SKM-1 (cell line): ENCODE measurements at regions not wholly inside any gene's neighbourhood (a gene's known extent, or its start where the extent isn't known, plus 50 kb on each side); places are given as distances from the start of the nearest gene placed in this dataset.

ENCODE experiments used
- DNase-seq: peaks from one replicate; lab custom pipeline; 2025; ENCODE audit not compliant: unreplicated experiment; lab: John Stamatoyannopoulos, UW

GRCh38 chr10:78857193-78857592 is 211.6 kb upstream of the ZMIZ1 start:
- DNase-seq: no peak

- DNase-seq: no peak
Observed at GRCh38 chr10:78859266-78859665, 209.5 kb upstream of the ZMIZ1 start.

- no peak for DNase-seq
Observed at GRCh38 chr10:78859769-78860168, 209.0 kb upstream of the ZMIZ1 start.

GRCh38 chr10:78860260-78860914 is 208.4 kb upstream of the ZMIZ1 start:
- DNase-seq: no peak

GRCh38 chr10:78861529-78862327 is 207.0 kb upstream of the ZMIZ1 start:
- DNase-seq: no peak

- DNase-seq: no peak
Observed at GRCh38 chr10:78862328-78862640, 206.5 kb upstream of the ZMIZ1 start.

- DNase-seq: no peak
Observed at GRCh38 chr10:78863140-78863905, 205.4 kb upstream of the ZMIZ1 start.

- DNase-seq: no peak
Observed at GRCh38 chr10:78863906-78864239, 204.9 kb upstream of the ZMIZ1 start.

- DNase-seq: no peak
Observed at GRCh38 chr10:78864761-78865537, 203.8 kb upstream of the ZMIZ1 start.

GRCh38 chr10:78865538-78865875 is 203.3 kb upstream of the ZMIZ1 start:
- DNase-seq: no peak

GRCh38 chr10:78865931-78866717 is 202.6 kb upstream of the ZMIZ1 start:
- DNase-seq: no peak

- DNase-seq: no peak
Observed at GRCh38 chr10:78866731-78867554, 201.8 kb upstream of the ZMIZ1 start.

- no peak for DNase-seq
Observed at GRCh38 chr10:78867555-78867939, 201.2 kb upstream of the ZMIZ1 start.

GRCh38 chr10:78868048-78868447 is 200.7 kb upstream of the ZMIZ1 start:
- no peak for DNase-seq

GRCh38 chr10:78868456-78868855 is 200.3 kb upstream of the ZMIZ1 start:
- no peak for DNase-seq

- no peak for DNase-seq
Observed at GRCh38 chr10:78868861-78869260, 199.9 kb upstream of the ZMIZ1 start.

- no peak for DNase-seq
Observed at GRCh38 chr10:78869508-78870454, 199.0 kb upstream of the ZMIZ1 start.

- no peak for DNase-seq
Observed at GRCh38 chr10:78870458-78870857, 198.3 kb upstream of the ZMIZ1 start.

- no peak for DNase-seq
Observed at GRCh38 chr10:78871796-78872195, 197.0 kb upstream of the ZMIZ1 start.
